Heart left ventricle (tissue), 16 donors: ENCODE measurements at regions not wholly inside any gene's neighbourhood (a gene's known extent, or its start where the extent isn't known, plus 50 kb on each side); places are given as distances from the start of the nearest gene placed in this dataset.

ENCODE experiments used
- ATAC-seq, 4 donors: fragments of 200-7000 bp; cut with Tn5 transposase; one replicate each; pipeline ENCODE4 v1.9.1; 2020 to 2022; ENCODE audit warnings: moderate library complexity in 4 of 4, mild to moderate bottlenecking in 3 of 4, moderate number of reproducible peaks in 1 of 4
- DNase-seq, 5 donors: peaks; one replicate each; pipeline ENCODE4 v3.0.0-alpha.2; 2020
- H3K27ac ChIP-seq, 12 donors: fragments of 200-600 bp; sonication (generic) in 4 of 12; one replicate each; pipeline versions ENCODE4 v1.5.0 to v1.8.0; 2016 to 2022; ENCODE audit warnings: mild to moderate bottlenecking in 2 of 12
- H3K27me3 ChIP-seq, 9 donors: fragments of 200-600 bp; sonication (generic) in 2 of 9; one replicate each; pipeline versions ENCODE4 v1.5.1 to v1.8.0; 2016 to 2022; ENCODE audit warnings: mild to moderate bottlenecking in 3 of 9
- H3K36me3 ChIP-seq, 9 donors: fragments of 200-600 bp; sonication (generic) in 2 of 9; one replicate each; pipeline versions ENCODE4 v1.5.0 to v1.8.0; 2018 to 2022; ENCODE audit warnings: mild to moderate bottlenecking in 2 of 9
- H3K4me1 ChIP-seq, 12 donors: fragments of 200-600 bp; sonication (generic) in 4 of 12; one replicate each; pipeline versions ENCODE4 v1.5.0 to v1.8.0; 2016 to 2022; ENCODE audit warnings: mild to moderate bottlenecking in 3 of 12
- H3K4me3 ChIP-seq, 12 donors: fragments of 200-600 bp; sonication (generic) in 4 of 12; one replicate each; pipeline versions ENCODE4 v1.5.0 to v1.8.0; 2017 to 2022; ENCODE audit warnings: mild to moderate bottlenecking in 9 of 12, moderate library complexity in 4 of 12
- H3K9me3 ChIP-seq, 12 donors: fragments of 200-600 bp; sonication (generic) in 4 of 12; one replicate each; pipeline versions ENCODE4 v1.5.0 to v1.8.0; 2016 to 2022; ENCODE audit warnings: mild to moderate bottlenecking in 1 of 12
- CTCF ChIP-seq, 12 donors: fragments of 200-600 bp; sonication (generic) in 4 of 12; IDR thresholded peaks; one replicate each; pipeline versions ENCODE4 v1.5.0 to v1.8.0; 2018 to 2022; ENCODE audit warnings: antibody characterized with exemption in 12 of 12, mild to moderate bottlenecking in 5 of 12
- POLR2A ChIP-seq, 2 donors: fragments of 450-650 bp; IDR thresholded peaks; one replicate each; pipeline ENCODE4 v1.6.1; 2017; ENCODE audit warnings: antibody characterized with exemption in 2 of 2, mild to moderate bottlenecking in 2 of 2, moderate library complexity in 2 of 2
- WGBS, 4 donors: extraction: QIAGEN DNeasy Blood & Tissue Kit in 2 of 4; methylation state at CpG; one replicate each; pipeline versions ENCODE4 v1.1.5 to v1.1.7; 2013 to 2018; 5-methylcytosine and 5-hydroxymethylcytosine counted together
- intact Hi-C, 10 donors: fragments of 100-400 bp; cut with DNase I; formaldehyde crosslinking; loops; one replicate each; pipeline versions ENCODE4 v1.11.1 to v1.14.2; 2022
- donor health status: ischemic (EF 13 %, LVEDD 7.1; RV severe dilation, severe dysfunction).
- donor health status: healthy with polysubstance abuse.
- donor health status: DM: no; HTN: yes; CAD: no.
- donor health status: DM: no; HTN: no; CAD: no.
- donor health status: ischemic (EF 25% LVEDD 6.9; RV normal size, moderate dysfunction).
- donor health status: ischemic (EF 25% LVEDD 5.7; RV mildly dilated, moderate dysfunction).
- donor health status: healthy.
- donor health status: DM: yes; HTN: yes; CAD: no.
- donor health status: ischemic (EF 35%, LVEDD 5.7; RV mildly dilated, moderate dysfunction).
- donor health status: nonischemic (EF 11% LVEDD 7.7; RV severe dilation, severe dysfunction).
- donor health status: DM: yes; HTN: yes; CAD: no.
- donor health status: PGD.
- donor health status: ischemic (EF 29% LVEDD 5.4; RV normal size, mild dysfunction).
- donor health status: nonischemic (EF 23%, LVEDD 6.1; RV moderate dilation, normal function).

DNA sequence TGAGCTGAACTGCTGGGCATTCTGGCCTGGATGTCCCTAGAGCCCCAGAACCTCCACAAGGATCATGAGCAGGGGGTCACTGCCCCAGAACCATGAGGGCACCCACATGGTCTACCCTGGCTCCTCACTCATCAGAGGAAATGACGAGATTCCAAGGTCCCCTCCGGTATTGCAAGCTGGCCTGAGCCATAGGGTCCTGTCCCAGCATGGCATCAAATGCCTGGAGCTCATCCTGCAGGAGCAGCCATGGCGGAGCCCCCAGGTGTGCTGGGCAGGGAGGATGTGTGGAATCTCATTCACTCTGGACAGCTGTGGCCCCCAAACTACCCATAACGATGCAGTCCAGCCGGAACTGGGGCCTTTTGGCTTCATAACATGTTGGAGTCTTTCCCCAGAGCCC lies 66.6 kb upstream of the ANTXRL start:
- ATAC-seq: no peak
- TF ChIP-seq POLR2A (IDR thresholded peaks at IDR 0.05) (no peak), CTCF (IDR thresholded peaks at IDR 0.05) (no peak)
- H3K9me3 ChIP-seq: no peaks in the 10 kb centered on the region
- no peak overlapping the region for H3K4me3 ChIP-seq
- H3K27me3 ChIP-seq: no peaks in the 10 kb centered on the region
- no peaks in the 10 kb centered on the region for H3K36me3 ChIP-seq
- no peak for DNase-seq
- 77 to 100% (median 86%) methylated on average over 3 to 5 of the region's 5 CpGs for WGBS, 4 donors
- intact Hi-C loops: no loop called here
- no peak overlapping the region for H3K27ac ChIP-seq
- no peaks in the 10 kb centered on the region for H3K4me1 ChIP-seq

DNA sequence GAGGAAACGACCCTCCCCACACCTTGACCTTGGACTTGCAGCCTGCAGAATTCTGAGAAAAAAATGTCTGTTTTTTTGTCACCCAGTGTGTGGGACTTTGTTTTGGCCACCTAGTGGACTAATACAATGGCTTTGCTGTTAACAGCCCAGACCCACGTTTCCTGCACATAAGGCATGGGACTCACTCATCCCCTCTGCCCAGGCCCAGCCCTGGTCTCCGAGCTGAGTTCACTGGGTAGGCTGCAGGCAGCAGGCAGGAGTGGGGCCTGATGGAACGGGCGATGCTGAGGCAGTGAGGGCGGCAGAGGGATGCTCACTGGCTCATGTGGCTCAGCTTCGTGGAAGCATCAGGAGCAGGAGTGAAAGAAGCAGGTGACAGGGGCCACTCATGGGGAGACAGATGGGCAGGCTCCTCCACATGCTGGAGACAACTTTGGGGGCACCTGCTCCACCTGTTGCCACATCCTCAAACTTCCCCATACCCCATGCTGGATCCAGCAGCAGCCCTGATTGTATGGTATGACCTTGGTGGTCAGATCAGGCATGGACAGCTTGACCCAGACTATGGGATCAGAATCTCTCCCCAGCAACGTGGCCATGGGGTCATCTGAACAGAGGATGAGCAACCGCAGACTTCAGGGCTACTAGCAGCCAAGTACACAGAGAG lies 65.8 kb upstream of the ANTXRL start:
- Histone ChIP-seq H3K4me3 (no peak overlapping the region), H3K27me3 (no peaks in the 10 kb centered on the region), H3K27ac (no peak overlapping the region), H3K4me1 (no peaks in the 10 kb centered on the region), H3K36me3 (no peaks in the 10 kb centered on the region), H3K9me3 (no peaks in the 10 kb centered on the region)
- intact Hi-C loops: no loop called here
- WGBS, 4 donors: 53 to 80% (median 74%) methylated on average over 4 to 9 of the region's 9 CpGs
- TF ChIP-seq POLR2A (IDR thresholded peaks at IDR 0.05) (no peak), CTCF (IDR thresholded peaks at IDR 0.05) (no peak)
- ATAC-seq (no peak), DNase-seq (no peak)

DNA sequence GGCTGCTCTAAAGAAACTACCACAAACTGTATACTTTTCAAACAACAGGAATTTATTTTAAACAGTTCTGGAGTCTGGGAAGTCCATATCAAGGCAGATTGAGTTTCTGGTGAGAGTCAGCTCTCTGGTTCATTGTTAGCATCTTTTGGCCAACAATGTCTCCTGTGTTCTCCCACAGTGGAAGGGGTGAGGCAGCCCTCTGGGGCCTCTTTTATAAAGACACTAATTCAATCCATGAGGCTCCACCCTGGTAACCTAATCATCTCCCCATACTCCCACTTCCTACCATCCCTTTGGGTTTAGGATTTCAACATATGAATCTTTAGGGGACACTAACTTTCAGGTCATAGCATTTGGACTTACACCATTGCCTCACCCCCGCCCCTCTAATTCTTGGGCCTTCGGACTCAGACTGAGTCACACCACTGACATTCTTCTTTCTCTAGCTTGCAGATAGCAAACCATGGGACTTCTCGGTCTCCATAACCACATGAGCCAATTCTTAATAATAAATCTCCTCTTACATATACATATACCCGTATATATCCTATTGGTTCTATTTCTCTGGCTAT lies 64.3 kb upstream of the ANTXRL start:
- Histone ChIP-seq H3K36me3 (no peaks in the 10 kb centered on the region), H3K4me3 (no peak overlapping the region), H3K27ac (no peak overlapping the region), H3K9me3 (no peaks in the 10 kb centered on the region), H3K4me1 (no peaks in the 10 kb centered on the region), H3K27me3 (peaks cover 0 to 3% (median 0%) of the 10 kb centered on the region in 9 donors)
- intact Hi-C loops: no loop called here
- 88 to 93% (median 91%) methylated on average over 4 of the region's 4 CpGs for WGBS, 4 donors
- no peak for DNase-seq
- no peak for TF ChIP-seq CTCF (IDR thresholded peaks at IDR 0.05)
- no peak for TF ChIP-seq POLR2A (IDR thresholded peaks at IDR 0.05)
- no peak for ATAC-seq

- WGBS, 4 donors: 85 to 99% (median 94%) methylated on average over 4 to 5 of the region's 5 CpGs
- H3K36me3 ChIP-seq: no peaks in the 10 kb centered on the region
- no peaks in the 10 kb centered on the region for H3K4me1 ChIP-seq
- no peak for ATAC-seq
- TF ChIP-seq CTCF (IDR thresholded peaks at IDR 0.05) (no peak), POLR2A (IDR thresholded peaks at IDR 0.05) (no peak)
- H3K4me3 ChIP-seq: no peak overlapping the region
- DNase-seq: no peak
- intact Hi-C loops: no loop called here
- H3K9me3 ChIP-seq: no peaks in the 10 kb centered on the region
- peaks cover 0 to 3% (median 0%) of the 10 kb centered on the region in 9 donors for H3K27me3 ChIP-seq
- H3K27ac ChIP-seq: no peak overlapping the region
These were observed 63.7 kb upstream of the ANTXRL start for GRCh38 chr10:46223064-46223480.
